ENCODE measurements at regions not wholly inside any gene's neighbourhood (a gene's known extent, or its start where the extent isn't known, plus 50 kb on each side); places are given as distances from the start of the nearest gene placed in this dataset.

- Mint-ChIP-seq H3K27me3 (ENCODE audit: low read depth) (no peaks in the 10 kb centered on the region), H3K4me3 (no peak overlapping the region), H3K9me3 (no peaks in the 10 kb centered on the region), H3K27ac (no peak overlapping the region), H3K36me3 (no peaks in the 10 kb centered on the region), H3K4me1 (no peaks in the 10 kb centered on the region)
- ATAC-seq (no peak), DNase-seq (ENCODE audit: low spot score) (no peak)
- POLR2A ChIA-PET: no interaction called here
- TF ChIP-seq SMAD4 (CRISPR knock-in tag; IDR thresholded peaks at IDR 0.05) (no peak), NR1H2 (CRISPR knock-in tag; IDR thresholded peaks at IDR 0.05) (no peak)
- CTCF ChIA-PET: no interaction called here
Observed at GRCh38 chrX:13261348-13261747, 58.5 kb downstream of the ATXN3L start.

- DNase-seq (ENCODE audit: low spot score) (no peak), ATAC-seq (no peak)
- ChIA-PET CTCF (no interaction called here), POLR2A (no interaction called here)
- Mint-ChIP-seq H3K9me3 (peaks cover 5% of the 10 kb centered on the region), H3K4me3 (no peak overlapping the region), H3K27me3 (ENCODE audit: low read depth) (peaks cover 2% of the 10 kb centered on the region; the same call in 1 of the 2 replicates), H3K4me1 (no peaks in the 10 kb centered on the region), H3K36me3 (no peaks in the 10 kb centered on the region; the same call in 1 of the 2 replicates), H3K27ac (no peak overlapping the region)
- TF ChIP-seq SMAD3 (CRISPR knock-in tag; IDR thresholded peaks at IDR 0.05; ENCODE audit: borderline replicate concordance) (no peak), CDX4 (CRISPR knock-in tag; IDR thresholded peaks at IDR 0.05; ENCODE audit: borderline replicate concordance) (no peak), NFE2L1 (CRISPR knock-in tag; IDR thresholded peaks at IDR 0.05) (no peak), FOXP1 (CRISPR knock-in tag; IDR thresholded peaks at IDR 0.05; ENCODE audit: borderline replicate concordance) (no peak), AFF4 (CRISPR knock-in tag; IDR thresholded peaks at IDR 0.05; ENCODE audit: borderline replicate concordance) (no peak), MYBL2 (CRISPR knock-in tag; IDR thresholded peaks at IDR 0.05) (no peak), USF2 (CRISPR knock-in tag; IDR thresholded peaks at IDR 0.05) (no peak), IRF1 (CRISPR knock-in tag; IDR thresholded peaks at IDR 0.05) (no peak), HMGXB4 (CRISPR knock-in tag; IDR thresholded peaks at IDR 0.05) (no peak), EMX1 (CRISPR knock-in tag; IDR thresholded peaks at IDR 0.05) (no peak), ATF1 (CRISPR knock-in tag; IDR thresholded peaks at IDR 0.05) (no peak), NR1H2 (CRISPR knock-in tag; IDR thresholded peaks at IDR 0.05) (no peak), NFYB (CRISPR knock-in tag; conservative IDR thresholded peaks at IDR 0.05; ENCODE audit: low read depth) (no peak), SOX15 (CRISPR knock-in tag; IDR thresholded peaks at IDR 0.05) (no peak), TEAD4 (CRISPR knock-in tag; IDR thresholded peaks at IDR 0.05) (no peak), CBFB (CRISPR knock-in tag; IDR thresholded peaks at IDR 0.05; ENCODE audit: low read depth) (no peak), ZNF416 (CRISPR knock-in tag; IDR thresholded peaks at IDR 0.05) (no peak), TP53 (CRISPR knock-in tag; IDR thresholded peaks at IDR 0.05) (no peak), NR3C1 (CRISPR knock-in tag; conservative IDR thresholded peaks at IDR 0.05; ENCODE audit: low read depth) (no peak), CREM (CRISPR knock-in tag; IDR thresholded peaks at IDR 0.05) (no peak)
Observed at GRCh38 chrX:13260598-13260997, 59.3 kb downstream of the ATXN3L start.

Measured in WTC11 (cell line).